ENCODE measurements at regions not wholly inside any gene's neighbourhood (a gene's known extent, or its start where the extent isn't known, plus 50 kb on each side); places are given as distances from the start of the nearest gene placed in this dataset.
"Not testable (repeated sequence)": the region's sequence is repeated elsewhere in the genome, so short reads cannot be mapped to it uniquely, and the experiment has no call there.

DNA sequence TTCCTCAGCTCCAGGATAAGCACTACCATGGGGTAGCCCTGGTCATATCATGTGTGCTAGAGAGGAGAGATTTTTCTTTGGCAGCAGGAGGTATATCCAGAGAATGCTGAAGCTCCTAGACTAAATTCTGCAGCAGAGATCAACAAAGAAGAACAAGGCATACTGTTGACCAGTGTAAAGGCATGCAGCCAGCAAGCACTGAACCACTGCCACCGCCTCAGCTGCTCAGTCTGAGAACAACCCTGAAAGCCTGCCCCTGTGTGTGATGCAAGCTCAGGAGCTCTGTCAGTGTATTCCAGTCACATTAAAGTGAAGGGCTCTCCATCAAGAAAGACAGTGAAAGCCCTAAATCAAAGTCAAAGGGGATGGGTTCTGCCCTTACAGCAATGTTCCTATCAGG lies 439.5 kb upstream of the CD180 start:
- peaks cover 12% of the 10 kb centered on the region for H3K9me3 Mint-ChIP-seq (ENCODE audit: low read depth, unreplicated experiment)
- intact Hi-C loops (cut with micrococcal nuclease; ENCODE audit: unreplicated experiment): no loop called here
- H3K4me3 Mint-ChIP-seq (ENCODE audit: low read depth, unreplicated experiment): no peak overlapping the region
- TF ChIP-seq, protein P1, sequence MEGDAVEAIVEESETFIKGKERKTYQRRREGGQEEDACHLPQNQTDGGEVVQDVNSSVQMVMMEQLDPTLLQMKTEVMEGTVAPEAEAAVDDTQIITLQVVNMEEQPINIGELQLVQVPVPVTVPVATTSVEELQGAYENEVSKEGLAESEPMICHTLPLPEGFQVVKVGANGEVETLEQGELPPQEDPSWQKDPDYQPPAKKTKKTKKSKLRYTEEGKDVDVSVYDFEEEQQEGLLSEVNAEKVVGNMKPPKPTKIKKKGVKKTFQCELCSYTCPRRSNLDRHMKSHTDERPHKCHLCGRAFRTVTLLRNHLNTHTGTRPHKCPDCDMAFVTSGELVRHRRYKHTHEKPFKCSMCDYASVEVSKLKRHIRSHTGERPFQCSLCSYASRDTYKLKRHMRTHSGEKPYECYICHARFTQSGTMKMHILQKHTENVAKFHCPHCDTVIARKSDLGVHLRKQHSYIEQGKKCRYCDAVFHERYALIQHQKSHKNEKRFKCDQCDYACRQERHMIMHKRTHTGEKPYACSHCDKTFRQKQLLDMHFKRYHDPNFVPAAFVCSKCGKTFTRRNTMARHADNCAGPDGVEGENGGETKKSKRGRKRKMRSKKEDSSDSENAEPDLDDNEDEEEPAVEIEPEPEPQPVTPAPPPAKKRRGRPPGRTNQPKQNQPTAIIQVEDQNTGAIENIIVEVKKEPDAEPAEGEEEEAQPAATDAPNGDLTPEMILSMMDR (IDR thresholded peaks at IDR 0.05; ENCODE audit: unreplicated experiment): no peak
- H3K36me3 Mint-ChIP-seq (ENCODE audit: insufficient read depth, unreplicated experiment): no peaks in the 10 kb centered on the region
- no peaks in the 10 kb centered on the region for H3K27me3 Mint-ChIP-seq (ENCODE audit: unreplicated experiment)
- BruUV-seq (replicated peaks): no TSS peak
- no peak overlapping the region for H3K27ac Mint-ChIP-seq (ENCODE audit: unreplicated experiment)
- CTCF ChIA-PET: no interaction called here
- H3K4me1 Mint-ChIP-seq (ENCODE audit: low read depth, unreplicated experiment): no peaks in the 10 kb centered on the region
- DNase-seq: no peak

DNA sequence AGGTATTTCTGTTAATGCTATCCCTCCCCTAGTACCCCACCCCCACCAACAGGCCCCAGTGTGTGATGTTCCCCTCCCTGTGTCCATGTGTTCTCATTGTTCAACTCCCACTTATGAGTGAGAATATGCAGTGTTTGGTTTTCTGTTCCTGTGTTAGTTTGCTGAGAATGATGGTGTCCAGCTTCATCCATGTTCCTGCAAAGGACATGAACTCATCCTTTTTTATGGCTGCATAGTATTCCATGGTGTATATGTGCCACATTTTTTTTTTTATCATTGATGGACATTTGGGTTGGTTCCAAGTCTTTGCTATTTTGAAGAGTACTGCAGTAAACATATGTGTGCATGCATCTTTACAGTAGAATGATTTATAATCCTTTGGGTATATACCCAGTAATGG lies 430.5 kb upstream of the CD180 start:
- H3K36me3 Mint-ChIP-seq (ENCODE audit: insufficient read depth, unreplicated experiment); H3K27ac Mint-ChIP-seq (ENCODE audit: unreplicated experiment); H3K27me3 Mint-ChIP-seq (ENCODE audit: unreplicated experiment); BruUV-seq (replicated peaks); H3K4me1 Mint-ChIP-seq (ENCODE audit: low read depth, unreplicated experiment); DNase-seq; H3K4me3 Mint-ChIP-seq (ENCODE audit: low read depth, unreplicated experiment); intact Hi-C loops (cut with micrococcal nuclease; ENCODE audit: unreplicated experiment); CTCF ChIA-PET: not testable (repeated sequence)
- peaks cover 13% of the 10 kb centered on the region for H3K9me3 Mint-ChIP-seq (ENCODE audit: low read depth, unreplicated experiment)

DNA sequence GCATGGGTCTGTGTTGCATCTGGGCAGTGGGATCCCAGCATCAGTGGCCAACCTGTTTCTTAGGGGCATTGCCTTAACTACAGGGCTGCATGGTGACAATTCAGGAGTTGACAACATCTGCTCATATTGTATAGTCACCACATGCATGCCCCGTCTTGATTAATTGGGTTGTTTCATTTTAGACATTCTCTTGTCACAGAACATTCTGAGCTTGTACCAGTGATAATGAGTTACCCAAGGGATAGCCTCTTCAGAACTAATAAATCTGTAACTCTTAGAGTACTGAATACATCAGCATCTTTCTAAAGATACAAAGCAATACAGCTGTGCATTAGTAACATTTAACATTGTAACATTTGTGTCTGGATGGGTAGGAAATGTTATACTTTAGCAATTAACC lies 426.5 kb upstream of the CD180 start:
- TF ChIP-seq, protein P1 (IDR thresholded peaks at IDR 0.05; ENCODE audit: unreplicated experiment): no peak
- intact Hi-C loops (cut with micrococcal nuclease; ENCODE audit: unreplicated experiment): no loop called here
- DNase-seq: no peak
- Mint-ChIP-seq H3K4me3 (ENCODE audit: low read depth, unreplicated experiment) (no peak overlapping the region), H3K27ac (ENCODE audit: unreplicated experiment) (no peak overlapping the region), H3K27me3 (ENCODE audit: unreplicated experiment) (no peaks in the 10 kb centered on the region), H3K4me1 (ENCODE audit: low read depth, unreplicated experiment) (peaks cover 20% of the 10 kb centered on the region), H3K36me3 (ENCODE audit: insufficient read depth, unreplicated experiment) (no peaks in the 10 kb centered on the region), H3K9me3 (ENCODE audit: low read depth, unreplicated experiment) (peaks cover 3% of the 10 kb centered on the region)
- no TSS peak for BruUV-seq (replicated peaks)
- CTCF ChIA-PET: no interaction called here

DNA sequence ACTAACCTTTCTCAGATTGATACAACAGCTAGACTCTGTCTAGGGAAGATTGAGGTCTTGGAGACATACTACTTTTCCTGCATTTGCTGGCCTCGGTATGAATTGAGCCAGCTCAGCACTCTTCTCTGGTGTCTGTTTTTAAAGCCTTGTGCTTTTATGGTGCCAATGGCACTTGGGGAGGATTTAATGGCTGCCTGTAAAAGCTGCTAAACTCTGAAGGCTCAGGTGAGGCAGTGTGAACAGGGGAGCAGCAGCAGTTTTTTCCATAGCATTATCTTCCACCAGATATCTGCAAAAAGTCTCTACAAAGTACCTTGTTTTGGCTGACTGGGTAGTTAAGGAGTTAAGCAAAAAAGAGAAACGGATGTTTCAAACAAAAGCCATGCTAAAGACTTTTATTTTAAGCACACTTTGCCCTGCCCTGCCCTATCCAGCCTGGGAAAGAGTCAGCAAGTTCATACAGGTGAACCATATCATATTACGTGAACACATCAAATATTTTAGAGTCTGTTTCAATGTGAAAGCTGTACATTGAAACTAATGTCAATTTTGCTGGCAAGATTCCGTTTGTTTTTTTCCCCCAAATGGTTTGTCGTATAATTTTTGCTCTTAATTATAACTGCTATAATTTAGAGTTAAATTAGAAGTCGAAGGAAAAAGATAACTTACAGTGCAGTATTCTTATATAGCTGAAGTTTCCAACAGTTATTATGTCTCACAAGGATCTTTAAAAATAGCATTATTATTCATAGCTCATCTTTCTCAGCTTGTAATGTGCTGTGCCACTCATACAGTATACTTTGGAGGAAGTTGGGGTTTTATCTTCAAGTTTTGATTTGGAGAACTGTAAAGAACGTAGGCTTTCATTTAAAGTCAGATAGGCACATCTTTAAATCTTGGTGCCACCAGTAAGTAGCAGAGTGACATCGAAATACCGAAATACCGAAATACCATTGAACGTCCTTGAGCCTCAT lies 424.1 kb upstream of the CD180 start:
- CTCF ChIA-PET: interaction anchor here (0.7 kb wide), 1 partner anchor 88 kb away, joined by 5 read pairs; no protein-coding TSS in a partner anchor
- no peaks in the 10 kb centered on the region for H3K36me3 Mint-ChIP-seq (ENCODE audit: insufficient read depth, unreplicated experiment)
- no TSS peak for BruUV-seq (replicated peaks)

More for the DNA sequence above, 424.1 kb upstream of the CD180 start:
- H3K4me1 Mint-ChIP-seq (ENCODE audit: low read depth, unreplicated experiment): peaks cover 20% of the 10 kb centered on the region
- TF ChIP-seq, protein P1 (IDR thresholded peaks at IDR 0.05; ENCODE audit: unreplicated experiment): no peak
- intact Hi-C loops (cut with micrococcal nuclease; ENCODE audit: unreplicated experiment): no loop called here
- no peak for DNase-seq
- no peaks in the 10 kb centered on the region for H3K27me3 Mint-ChIP-seq (ENCODE audit: unreplicated experiment)
- no peak overlapping the region for H3K4me3 Mint-ChIP-seq (ENCODE audit: low read depth, unreplicated experiment)
- peaks cover 2% of the 10 kb centered on the region for H3K9me3 Mint-ChIP-seq (ENCODE audit: low read depth, unreplicated experiment)
- no peak overlapping the region for H3K27ac Mint-ChIP-seq (ENCODE audit: unreplicated experiment)
